Prostate gland (tissue), 2 donors: ENCODE measurements at regions not wholly inside any gene's neighbourhood (a gene's known extent, or its start where the extent isn't known, plus 50 kb on each side); places are given as distances from the start of the nearest gene placed in this dataset.

ENCODE experiments used
- POLR2A ChIP-seq: fragments of 450-650 bp; IDR thresholded peaks from one replicate; pipeline ENCODE4 v1.6.1; 2016; ENCODE audit warnings: antibody characterized with exemption, mild to moderate bottlenecking
- POLR2AphosphoS5 ChIP-seq: sonication (generic); formaldehyde crosslinking; IDR thresholded peaks from one replicate; pipeline ENCODE4 v1.6.1; 2017; ENCODE audit warnings: antibody characterized with exemption
- TF ChIP-seq, protein P1 (sequence below), 4 experiments: fragments of 200-600 bp in 2 of 4; fragments of 450-650 bp in 2 of 4; sonication (generic) in 2 of 4; IDR thresholded peaks; 1 replicate in 3 of 4; 2 replicates in 1 of 4; pipeline ENCODE4 v1.5.1; 2016 to 2019; ENCODE audit warnings: antibody characterized with exemption in 4 of 4, mild to moderate bottlenecking in 2 of 4, moderate library complexity in 2 of 4

DNA sequence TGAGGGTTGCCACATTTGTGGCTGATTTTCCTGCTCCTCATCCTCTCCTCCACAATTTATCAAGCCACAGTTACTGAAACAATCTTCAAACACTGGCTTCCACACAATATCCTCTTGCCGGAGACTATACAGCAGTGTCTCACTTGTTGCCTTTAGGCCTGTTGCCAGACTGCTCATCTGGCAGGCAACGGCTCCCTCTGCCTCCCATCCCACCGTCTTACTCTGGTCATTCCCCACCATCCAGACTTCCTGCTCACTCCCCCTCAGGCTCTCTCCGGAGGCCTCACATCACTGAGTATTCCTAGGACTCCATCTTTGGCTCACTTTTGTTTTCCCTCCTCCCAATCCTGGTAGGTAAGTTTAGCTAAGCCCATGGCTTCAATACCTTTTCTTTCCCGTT lies 301.9 kb downstream of the IL20RB start:
- TF ChIP-seq, protein P1, sequence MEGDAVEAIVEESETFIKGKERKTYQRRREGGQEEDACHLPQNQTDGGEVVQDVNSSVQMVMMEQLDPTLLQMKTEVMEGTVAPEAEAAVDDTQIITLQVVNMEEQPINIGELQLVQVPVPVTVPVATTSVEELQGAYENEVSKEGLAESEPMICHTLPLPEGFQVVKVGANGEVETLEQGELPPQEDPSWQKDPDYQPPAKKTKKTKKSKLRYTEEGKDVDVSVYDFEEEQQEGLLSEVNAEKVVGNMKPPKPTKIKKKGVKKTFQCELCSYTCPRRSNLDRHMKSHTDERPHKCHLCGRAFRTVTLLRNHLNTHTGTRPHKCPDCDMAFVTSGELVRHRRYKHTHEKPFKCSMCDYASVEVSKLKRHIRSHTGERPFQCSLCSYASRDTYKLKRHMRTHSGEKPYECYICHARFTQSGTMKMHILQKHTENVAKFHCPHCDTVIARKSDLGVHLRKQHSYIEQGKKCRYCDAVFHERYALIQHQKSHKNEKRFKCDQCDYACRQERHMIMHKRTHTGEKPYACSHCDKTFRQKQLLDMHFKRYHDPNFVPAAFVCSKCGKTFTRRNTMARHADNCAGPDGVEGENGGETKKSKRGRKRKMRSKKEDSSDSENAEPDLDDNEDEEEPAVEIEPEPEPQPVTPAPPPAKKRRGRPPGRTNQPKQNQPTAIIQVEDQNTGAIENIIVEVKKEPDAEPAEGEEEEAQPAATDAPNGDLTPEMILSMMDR (IDR thresholded peaks at IDR 0.05), result no peak
- TF ChIP-seq POLR2A (no peak), POLR2AphosphoS5 (no peak)
